ENCODE measurements at regions not wholly inside any gene's neighbourhood (a gene's known extent, or its start where the extent isn't known, plus 50 kb on each side); places are given as distances from the start of the nearest gene placed in this dataset.

- no peak for TF ChIP-seq EP300 (IDR thresholded peaks at IDR 0.05; ENCODE audit: borderline replicate concordance)
- TF ChIP-seq NFIC (IDR thresholded peaks at IDR 0.05) = no peak
- no peak for TF ChIP-seq USF1 (IDR thresholded peaks at IDR 0.05)
- TF ChIP-seq REST (IDR thresholded peaks at IDR 0.05; ENCODE audit: low read depth) = no peak
- no peak for TF ChIP-seq TAF1 (IDR thresholded peaks at IDR 0.05; ENCODE audit: low read depth)
- no peak for TF ChIP-seq EGR1 (IDR thresholded peaks at IDR 0.05)
- TF ChIP-seq CEBPB (IDR thresholded peaks at IDR 0.05) = no peak
- TF ChIP-seq MAX (IDR thresholded peaks at IDR 0.05) = no peak
- no peak for TF ChIP-seq ZBTB7A (IDR thresholded peaks at IDR 0.05; ENCODE audit: low read depth)
- TF ChIP-seq RAD21 (IDR thresholded peaks at IDR 0.05; ENCODE audit: low read depth) = no peak
These were observed 234.1 kb downstream of the OMA1 start for GRCh38 chr1:58312461-58312860.

Measured in Ishikawa (cell line).